GM12878 (cell line): ENCODE measurements at regions not wholly inside any gene's neighbourhood (a gene's known extent, or its start where the extent isn't known, plus 50 kb on each side); places are given as distances from the start of the nearest gene placed in this dataset.

ENCODE experiments used
- ATAC-seq: fragments of 200-7000 bp; cut with Tn5 transposase; 3 replicates; pipeline ENCODE4 v1.9.1; 2020; ENCODE audit warnings: mild to moderate bottlenecking, moderate library complexity
- BruUV-seq: library from RNA; stranded (reverse); fragments of 400-500 nt; replicated peaks from 2 replicates; lab custom pipeline; 2021; lab: Mats Ljungman, UMichigan
- CTCF ChIA-PET: fragments of 300-600 bp; sonication (Branson Sonifier 250); formaldehyde crosslinking; extraction: SDS; loops from one replicate; lab custom pipeline; 2021; ENCODE audit warnings: inconsistent platforms; lab: Yijun Ruan, JAX
- POLR2A ChIA-PET: fragments of 350-600 bp; formaldehyde crosslinking; extraction: SDS; loops from one replicate; lab custom pipeline; 2021; ENCODE audit warnings: inconsistent platforms; lab: Charles Lee
- RAD21 ChIA-PET: fragments of 300-600 bp; sonication (Branson Sonifier 250); formaldehyde crosslinking; loops from one replicate; lab custom pipeline; 2023; ENCODE audit warnings: antibody characterized with exemption; ENCODE audit not compliant: unreplicated experiment; lab: Charles Lee
- SMC1A ChIA-PET: fragments of 300-600 bp; sonication (Branson Sonifier 250); formaldehyde crosslinking; loops from one replicate; lab custom pipeline; 2023; ENCODE audit not compliant: unreplicated experiment, uncharacterized antibody; lab: Charles Lee
- DNase-seq: peaks from one replicate; pipeline ENCODE4 v3.0.0-alpha.2; 2011; ENCODE audit warnings: low read depth, low spot score
- FAIRE-seq: peaks from 3 replicates; lab custom pipeline; 2011; peaks lifted over from hg19 to GRCh38; lab: Jason Lieb, UNC
- H2AFZ ChIP-seq: 2 replicates; pipeline ENCODE4 v1.6.0; 2011; ENCODE audit warnings: low read depth, low read length, control low read depth; ENCODE audit not compliant: control insufficient read depth
- H3K27ac ChIP-seq: 2 replicates; pipeline ENCODE4 v1.5.1; 2011; ENCODE audit warnings: control low read depth; ENCODE audit not compliant: control insufficient read depth, insufficient read depth
- H3K27me3 ChIP-seq, 2 experiments: replicated peaks in 1 of 2; 2 replicates each; pipeline versions ENCODE4 v1.6.0 to v1.6.1; 2011; ENCODE audit warnings: low read length in 1 of 2; ENCODE audit not compliant: control insufficient read depth in 2 of 2, insufficient read depth in 2 of 2
- H3K36me3 ChIP-seq, 2 experiments: 2 replicates each; pipeline ENCODE4 v1.5.1; 2011; ENCODE audit warnings: low read length in 1 of 2; ENCODE audit not compliant: control insufficient read depth in 2 of 2, insufficient read depth in 2 of 2
- H3K4me1 ChIP-seq: 2 replicates; pipeline ENCODE4 v1.6.1; 2011; ENCODE audit warnings: mild to moderate bottlenecking, low read length, moderate library complexity, mixed read lengths; ENCODE audit not compliant: control insufficient read depth, insufficient read depth
- H3K4me2 ChIP-seq: 2 replicates; pipeline ENCODE4 v1.6.0; 2011; ENCODE audit warnings: control low read depth; ENCODE audit not compliant: control insufficient read depth, insufficient read depth
- H3K4me3 ChIP-seq: fragments of 200-600 bp; sonication (generic); 2 replicates; pipeline ENCODE4 v1.5.1; 2016
- H3K79me2 ChIP-seq: 2 replicates; pipeline ENCODE4 v1.6.0; 2011; ENCODE audit warnings: low read length; ENCODE audit not compliant: control insufficient read depth, insufficient read depth
- H3K9ac ChIP-seq: 2 replicates; pipeline ENCODE4 v1.8.0; 2011; ENCODE audit warnings: low read length, control low read depth, mixed read lengths; ENCODE audit not compliant: control insufficient read depth, insufficient read depth
- H3K9me3 ChIP-seq: replicated peaks from 3 replicates; pipeline ENCODE4 v1.5.1; 2011; ENCODE audit warnings: mild to moderate bottlenecking, low read length; ENCODE audit not compliant: control insufficient read depth, insufficient read depth
- H4K20me1 ChIP-seq: 2 replicates; pipeline ENCODE4 v1.6.0; 2011; ENCODE audit not compliant: control insufficient read depth, insufficient read depth
- PRDM15 ChIP-seq: fragments of 450-650 bp; formaldehyde crosslinking; IDR thresholded peaks from 2 replicates; pipeline ENCODE4 v1.4.0; 2020; ENCODE audit warnings: mild to moderate bottlenecking, moderate library complexity
- WGBS: methylation state at CpG from one replicate; pipeline ENCODE4 v1.1.6; 2016; ENCODE audit warnings: low lambda C conversion rate; ENCODE audit not compliant: insufficient replicate concordance, insufficient coverage; ENCODE audit errors: missing lambda C conversion rate; 5-methylcytosine and 5-hydroxymethylcytosine counted together
- in situ Hi-C: fragments of 300-500 bp; cut with MboI; formaldehyde crosslinking; loops from 9 replicates; pipeline ENCODE4 v1.14.3; 2018; ENCODE audit warnings: mixed read lengths
- intact Hi-C: fragments of 100-400 bp; cut with micrococcal nuclease; formaldehyde crosslinking; loops from one replicate; pipeline ENCODE4 v1.14.2; 2022; ENCODE audit not compliant: unreplicated experiment
- TF ChIP-seq, protein P1 (sequence below): IDR thresholded peaks from 2 replicates; pipeline ENCODE4 v1.6.1; 2012; ENCODE audit warnings: mild to moderate bottlenecking, low read depth, low read length

GRCh38 chr10:108755646-108756045 lies 1167.7 kb downstream of the XPNPEP1 start:
- H3K4me2 ChIP-seq = no peak overlapping the region
- BruUV-seq = no TSS peak
- H3K9me3 ChIP-seq = no peaks in the 10 kb centered on the region
- CTCF ChIA-PET = no interaction called here
- no peak overlapping the region for H3K27ac ChIP-seq
- H3K9ac ChIP-seq = no peak overlapping the region
- in situ Hi-C loops = no loop called here
- intact Hi-C loops = no loop called here
- TF ChIP-seq, protein P1, sequence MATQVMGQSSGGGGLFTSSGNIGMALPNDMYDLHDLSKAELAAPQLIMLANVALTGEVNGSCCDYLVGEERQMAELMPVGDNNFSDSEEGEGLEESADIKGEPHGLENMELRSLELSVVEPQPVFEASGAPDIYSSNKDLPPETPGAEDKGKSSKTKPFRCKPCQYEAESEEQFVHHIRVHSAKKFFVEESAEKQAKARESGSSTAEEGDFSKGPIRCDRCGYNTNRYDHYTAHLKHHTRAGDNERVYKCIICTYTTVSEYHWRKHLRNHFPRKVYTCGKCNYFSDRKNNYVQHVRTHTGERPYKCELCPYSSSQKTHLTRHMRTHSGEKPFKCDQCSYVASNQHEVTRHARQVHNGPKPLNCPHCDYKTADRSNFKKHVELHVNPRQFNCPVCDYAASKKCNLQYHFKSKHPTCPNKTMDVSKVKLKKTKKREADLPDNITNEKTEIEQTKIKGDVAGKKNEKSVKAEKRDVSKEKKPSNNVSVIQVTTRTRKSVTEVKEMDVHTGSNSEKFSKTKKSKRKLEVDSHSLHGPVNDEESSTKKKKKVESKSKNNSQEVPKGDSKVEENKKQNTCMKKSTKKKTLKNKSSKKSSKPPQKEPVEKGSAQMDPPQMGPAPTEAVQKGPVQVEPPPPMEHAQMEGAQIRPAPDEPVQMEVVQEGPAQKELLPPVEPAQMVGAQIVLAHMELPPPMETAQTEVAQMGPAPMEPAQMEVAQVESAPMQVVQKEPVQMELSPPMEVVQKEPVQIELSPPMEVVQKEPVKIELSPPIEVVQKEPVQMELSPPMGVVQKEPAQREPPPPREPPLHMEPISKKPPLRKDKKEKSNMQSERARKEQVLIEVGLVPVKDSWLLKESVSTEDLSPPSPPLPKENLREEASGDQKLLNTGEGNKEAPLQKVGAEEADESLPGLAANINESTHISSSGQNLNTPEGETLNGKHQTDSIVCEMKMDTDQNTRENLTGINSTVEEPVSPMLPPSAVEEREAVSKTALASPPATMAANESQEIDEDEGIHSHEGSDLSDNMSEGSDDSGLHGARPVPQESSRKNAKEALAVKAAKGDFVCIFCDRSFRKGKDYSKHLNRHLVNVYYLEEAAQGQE = no peak
- TF ChIP-seq PRDM15 (CRISPR knock-in tag) = no peak
- TF ChIP-seq, all 136 proteins: peak for 0
- no peaks in the 10 kb centered on the region for H4K20me1 ChIP-seq
- no peak overlapping the region for H3K4me3 ChIP-seq
- ChIA-PET POLR2A (no interaction called here), RAD21 (no interaction called here), SMC1A (interaction anchor here (1.1 to 1.8 kb wide), 2 partner anchors 9 to 17 kb away, joined by 3 to 4 read pairs; no protein-coding TSS in a partner anchor)
- no peaks in the 10 kb centered on the region for H3K36me3 ChIP-seq
- H3K79me2 ChIP-seq = no peaks in the 10 kb centered on the region
- H3K4me1 ChIP-seq = no peaks in the 10 kb centered on the region
- ATAC-seq (no peak), FAIRE-seq (no peak), DNase-seq (no peak)
- H3K27me3 ChIP-seq = no peaks in the 10 kb centered on the region
- no peak overlapping the region for H2AFZ ChIP-seq
- 0% methylated on average over 1 of the region's 1 CpG for whole genome bisulfite sequencing
